ENCODE measurements at regions not wholly inside any gene's neighbourhood (a gene's known extent, or its start where the extent isn't known, plus 50 kb on each side); places are given as distances from the start of the nearest gene placed in this dataset.

- no peak for TF ChIP-seq POLR2AphosphoS5 (IDR thresholded peaks at IDR 0.05; ENCODE audit: low read depth)
- TF ChIP-seq CTCF (IDR thresholded peaks at IDR 0.05; ENCODE audit: insufficient read depth, low read length): no peak
- TF ChIP-seq REST (IDR thresholded peaks at IDR 0.05; ENCODE audit: insufficient replicate concordance, low read depth): no peak
- TF ChIP-seq GABPA (IDR thresholded peaks at IDR 0.05; ENCODE audit: low read depth): no peak
- TF ChIP-seq SPI1 (IDR thresholded peaks at IDR 0.05; ENCODE audit: borderline replicate concordance, low read depth): no peak
These were observed 215.4 kb downstream of the RFPL4B start for GRCh38 chr6:112562301-112563231.
